ENCODE measurements at regions not wholly inside any gene's neighbourhood (a gene's known extent, or its start where the extent isn't known, plus 50 kb on each side); places are given as distances from the start of the nearest gene placed in this dataset.

DNA sequence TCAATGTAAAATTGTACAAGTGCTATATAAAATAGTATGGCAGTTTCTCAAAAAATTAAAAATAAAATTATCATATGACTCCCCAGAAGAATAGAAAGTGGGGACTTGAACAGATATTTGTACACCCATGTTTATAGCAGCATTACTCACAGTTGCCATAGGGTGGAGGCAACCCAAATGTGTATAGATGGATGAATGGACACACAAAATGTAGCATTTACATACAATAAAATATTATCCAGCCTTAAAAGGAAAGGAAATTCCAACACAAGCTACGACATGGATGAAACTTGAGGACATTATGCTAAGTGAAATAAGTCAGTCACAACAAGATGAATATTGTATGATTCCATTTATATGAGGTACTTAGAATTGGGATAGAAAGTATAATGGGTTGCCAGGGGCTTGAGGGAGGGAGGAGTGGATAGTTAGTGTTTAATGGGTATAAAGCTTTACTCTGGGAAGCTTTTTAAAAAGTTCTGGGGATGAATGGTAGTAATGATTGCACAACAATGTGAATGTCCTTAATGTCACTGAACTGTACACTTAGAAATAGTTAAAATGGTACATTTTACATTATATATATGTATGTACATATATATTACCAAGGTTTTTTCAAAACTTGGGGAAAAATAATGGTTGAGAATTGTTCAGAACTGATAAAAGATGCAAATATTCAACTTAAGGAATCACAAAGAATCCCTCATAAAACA, 53.0 kb upstream of the ADORA3 start:
- no peak overlapping the region for H3K27ac ChIP-seq
- no peak for DNase-seq (ENCODE audit: low read depth, low spot score)

DNA sequence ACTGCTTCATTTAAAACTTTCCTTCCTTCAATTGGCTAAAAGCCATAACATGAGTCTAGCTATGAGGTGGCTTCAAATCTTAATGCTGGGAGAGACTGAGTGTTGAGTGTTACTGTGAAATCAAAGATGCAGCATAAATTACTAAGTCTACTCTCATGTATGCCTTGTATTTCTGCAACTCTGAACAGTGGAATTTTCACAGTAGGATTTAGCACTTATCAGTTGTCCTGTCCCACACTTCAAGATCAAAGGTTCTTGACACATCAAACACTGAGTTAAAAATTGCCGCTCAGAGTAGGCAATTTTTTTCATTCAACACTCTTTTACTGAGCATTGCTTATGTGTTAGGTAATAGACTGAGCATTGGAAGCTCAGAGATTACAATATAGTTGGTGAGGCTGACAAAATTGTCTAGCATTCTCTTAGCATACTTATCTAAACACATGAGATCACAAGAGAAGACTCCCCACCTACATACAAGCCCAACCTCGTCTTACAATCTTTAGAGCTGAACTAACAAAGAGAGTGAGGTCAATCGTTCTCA, 56.4 kb upstream of the ADORA3 start:
- peak overlapping the region; percentile 16 for H3K27ac ChIP-seq
- DNase-seq (ENCODE audit: low read depth, low spot score) = no peak

DNA sequence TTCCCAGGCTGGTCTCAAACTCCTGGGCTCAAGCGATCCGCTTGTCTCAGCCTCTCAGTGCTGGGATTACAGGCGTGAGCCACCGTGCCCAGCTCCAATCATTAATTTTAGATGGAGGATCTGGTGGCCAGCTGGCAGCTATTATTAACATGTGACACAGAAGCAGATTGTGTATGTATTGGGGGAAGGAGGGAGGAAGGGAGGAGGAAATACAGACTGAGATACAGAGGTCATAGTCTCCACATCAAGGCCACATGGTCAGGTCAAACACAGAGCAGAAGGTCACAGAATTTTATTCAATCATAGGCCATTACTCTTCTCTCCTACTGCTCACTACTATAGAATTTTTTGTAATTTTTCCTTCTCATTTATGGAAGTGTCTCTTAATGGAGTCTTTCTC, 57.9 kb upstream of the ADORA3 start:
- no peak overlapping the region for H3K27ac ChIP-seq
- DNase-seq (ENCODE audit: low read depth, low spot score) = no peak

GRCh38 chr1:111563619-111564018, 56.0 kb upstream of the RAP1A start:
- DNase-seq (ENCODE audit: low read depth, low spot score) = no peak
- H3K27ac ChIP-seq = no peak overlapping the region

- peak overlapping the region; percentile 19 for H3K27ac ChIP-seq
- peak; percentile 22 for DNase-seq (ENCODE audit: low read depth, low spot score)
Observed at GRCh38 chr1:111565079-111565478, 54.5 kb upstream of the RAP1A start.

- DNase-seq (ENCODE audit: low read depth, low spot score) = no peak
- H3K27ac ChIP-seq = no peak overlapping the region
Observed at GRCh38 chr1:111565968-111566367, 53.6 kb upstream of the RAP1A start.

DNA sequence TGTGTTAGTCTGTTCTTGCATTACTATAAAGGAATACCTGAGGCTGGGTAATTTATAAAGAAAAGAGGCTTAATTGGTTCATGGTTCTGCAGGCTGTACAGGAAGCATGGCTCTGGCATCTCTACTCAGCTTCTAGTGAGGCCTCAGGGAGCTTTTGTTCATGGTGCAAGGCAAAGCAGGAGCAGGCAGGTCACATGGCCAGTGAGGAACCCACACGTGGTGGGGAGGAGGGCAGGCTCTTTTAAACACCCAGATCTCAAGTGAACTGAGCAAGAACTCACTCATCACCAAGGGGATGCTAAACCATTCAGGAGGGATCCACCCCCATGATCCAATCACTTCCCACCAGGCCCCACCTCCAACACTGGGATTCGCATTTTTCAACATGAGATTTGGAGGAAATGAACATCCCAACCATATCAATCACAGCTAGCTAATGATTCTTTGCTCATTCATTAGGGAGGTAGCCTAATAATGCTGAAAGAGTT, 51.4 kb upstream of the RAP1A start:
- H3K27ac ChIP-seq = no peak overlapping the region

More for the DNA sequence above, 51.4 kb upstream of the RAP1A start:
- DNase-seq (ENCODE audit: low read depth, low spot score) = no peak
